Fibroblast of villous mesenchyme (primary cell): ENCODE measurements at regions not wholly inside any gene's neighbourhood (a gene's known extent, or its start where the extent isn't known, plus 50 kb on each side); places are given as distances from the start of the nearest gene placed in this dataset.

Experiments
- DNase-seq: peaks from one replicate; pipeline ENCODE4 v3.0.0-alpha.2; 2010; ENCODE audit warnings: low read depth
- H3K4me3 ChIP-seq: 2 replicates; pipeline ENCODE4 v1.5.1; 2011; ENCODE audit warnings: low read depth, mild to moderate bottlenecking, low read length
- CTCF ChIP-seq: IDR thresholded peaks from 2 replicates; pipeline ENCODE4 v1.5.1; 2012; ENCODE audit warnings: low read depth, mild to moderate bottlenecking, low read length; ENCODE audit not compliant: insufficient read depth

- TF ChIP-seq CTCF = no peak
- peak; percentile 71 for DNase-seq
- no peak overlapping the region for H3K4me3 ChIP-seq
Measured at GRCh38 chr4:26020083-26020668, 106.2 kb downstream of the SMIM20 start.

GRCh38 chr4:26020881-26021280 is 106.9 kb downstream of the SMIM20 start:
- peak; percentile 34 for DNase-seq
- no peak for TF ChIP-seq CTCF

GRCh38 chr4:26021417-26022345 is 107.7 kb downstream of the SMIM20 start:
- no peak for DNase-seq
- TF ChIP-seq CTCF = no peak
- H3K4me3 ChIP-seq = no peak overlapping the region

More at GRCh38 chr4:26020881-26021280, 106.9 kb downstream of the SMIM20 start:
- no peak overlapping the region for H3K4me3 ChIP-seq

GRCh38 chr4:26022346-26023202 is 108.6 kb downstream of the SMIM20 start:
- no peak for TF ChIP-seq CTCF
- peak; percentile 84 for DNase-seq
- no peak overlapping the region for H3K4me3 ChIP-seq

GRCh38 chr4:26023203-26023972 is 109.4 kb downstream of the SMIM20 start:
- no peak for TF ChIP-seq CTCF
- peak; percentile 49 for DNase-seq
- H3K4me3 ChIP-seq = no peak overlapping the region

- TF ChIP-seq CTCF = no peak
- no peak overlapping the region for H3K4me3 ChIP-seq
- no peak for DNase-seq
Measured at GRCh38 chr4:26024079-26024478, 110.1 kb downstream of the SMIM20 start.
